BLaER1 treated with 17β-estradiol and CSF1 and Interleukin-3, amounts not matched to agents 10 nM and 100 nM (cell line): ENCODE measurements at regions not wholly inside any gene's neighbourhood (a gene's known extent, or its start where the extent isn't known, plus 50 kb on each side); places are given as distances from the start of the nearest gene placed in this dataset.

Source experiments
- H3K27ac ChIP-seq, 11 experiments: shearing (Covaris generic); formaldehyde crosslinking; 2 replicates each; pipeline ENCODE4 v1.8.1; 2022
- H3K27me3 ChIP-seq, 11 experiments: shearing (Covaris generic); formaldehyde crosslinking; 2 replicates each; pipeline ENCODE4 v1.8.1; 2022
- H3K36me3 ChIP-seq, 11 experiments: shearing (Covaris generic); formaldehyde crosslinking; 2 replicates each; pipeline ENCODE4 v1.8.1; 2022
- H3K4me1 ChIP-seq, 10 experiments: shearing (Covaris generic); formaldehyde crosslinking; 2 replicates each; pipeline ENCODE4 v1.8.1; 2022
- H3K4me2 ChIP-seq, 11 experiments: shearing (Covaris generic); formaldehyde crosslinking; 2 replicates each; pipeline ENCODE4 v1.8.1; 2022
- H3K4me3 ChIP-seq, 10 experiments: shearing (Covaris generic); formaldehyde crosslinking; 2 replicates each; pipeline ENCODE4 v1.8.1; 2022
- H3K9ac ChIP-seq, 11 experiments: shearing (Covaris generic); formaldehyde crosslinking; 2 replicates each; pipeline ENCODE4 v1.8.1; 2022
- H3K9me3 ChIP-seq, 11 experiments: shearing (Covaris generic); formaldehyde crosslinking; replicated peaks in 1 of 11; 2 replicates each; pipeline ENCODE4 v1.8.1; 2022
- H4K20me1 ChIP-seq, 11 experiments: shearing (Covaris generic); formaldehyde crosslinking; 2 replicates each; pipeline ENCODE4 v1.8.1; 2022
- Cebpa-rat ChIP-seq, 11 experiments: shearing (Covaris generic); IDR thresholded peaks; 2 replicates each; pipeline ENCODE4 v1.8.1; 2022

DNA sequence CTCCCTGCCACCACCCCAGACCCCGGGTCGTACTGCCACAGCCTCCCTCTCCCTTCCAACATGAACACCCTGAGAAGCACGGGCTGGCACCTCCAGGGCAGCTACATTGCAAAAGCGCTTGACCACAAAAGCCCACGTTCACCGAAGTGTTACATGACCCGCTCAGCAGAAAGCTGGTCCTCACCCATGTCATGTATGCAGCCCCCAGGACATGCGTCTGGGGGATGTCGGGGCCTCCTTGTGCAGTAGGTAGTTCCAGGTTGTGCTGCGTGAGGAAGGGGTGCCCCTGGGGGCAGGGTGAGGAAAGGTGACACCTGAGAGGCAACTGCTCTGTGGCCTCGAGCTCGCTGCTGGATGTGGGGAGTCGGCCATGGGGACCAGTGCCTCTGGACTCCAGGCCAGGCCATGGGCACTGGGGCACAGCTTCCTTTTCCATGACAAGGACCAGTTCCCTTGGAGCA is 102.0 kb upstream of the C1orf174 start:
- no peak for TF ChIP-seq Cebpa-rat (IDR thresholded peaks at IDR 0.05)
- Histone ChIP-seq H3K4me3 (no peak overlapping the region), H3K9ac (no peak overlapping the region), H3K27ac (no peak overlapping the region), H3K4me1 (peaks cover 7 to 52% (median 46%) of the 10 kb centered on the region in 10 experiments), H3K36me3 (no peaks in the 10 kb centered on the region), H3K27me3 (peaks cover 4 to 33% (median 20%) of the 10 kb centered on the region in 11 experiments; a peak in 18 of 22 replicates), H3K9me3 (peaks cover 0 to 24% (median 10%) of the 10 kb centered on the region in 11 experiments; a peak in 15 of 22 replicates), H3K4me2 (peak overlapping the region in 9 of 11 experiments; percentile 9 to 86 (median 44); a peak in 14 of 22 replicates), H4K20me1 (peaks cover 0 to 17% (median 0%) of the 10 kb centered on the region in 11 experiments; a peak in 4 of 22 replicates)

DNA sequence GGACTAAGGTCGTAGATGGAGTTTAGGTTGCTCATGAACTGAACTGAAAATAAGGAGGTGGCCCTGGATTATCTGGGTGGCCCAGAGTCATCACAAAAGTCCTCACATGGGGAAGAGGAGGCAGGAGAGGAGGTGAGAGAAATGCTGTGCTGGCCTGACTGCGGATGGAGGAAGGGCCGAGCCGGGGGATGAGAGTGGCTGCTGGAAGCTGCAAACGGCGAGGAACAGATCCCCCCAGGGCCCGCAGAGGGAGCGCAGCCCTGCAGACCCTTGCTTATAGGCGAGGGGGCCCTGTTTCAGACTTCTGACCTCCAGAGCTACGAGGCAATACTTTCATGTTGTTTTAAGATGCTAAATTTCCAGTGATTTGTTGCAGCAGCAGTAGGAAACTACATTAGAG is 102.7 kb upstream of the C1orf174 start:
- no peak for TF ChIP-seq Cebpa-rat (IDR thresholded peaks at IDR 0.05)
- Histone ChIP-seq H3K27me3 (peaks cover 4 to 33% (median 20%) of the 10 kb centered on the region in 11 experiments; a peak in 18 of 22 replicates), H3K36me3 (no peaks in the 10 kb centered on the region), H3K4me2 (no peak overlapping the region), H4K20me1 (peaks cover 0 to 18% (median 0%) of the 10 kb centered on the region in 11 experiments; a peak in 6 of 22 replicates), H3K9me3 (peaks cover 2 to 30% (median 14%) of the 10 kb centered on the region in 11 experiments; a peak in 21 of 22 replicates), H3K27ac (no peak overlapping the region), H3K9ac (no peak overlapping the region), H3K4me1 (peaks cover 7 to 52% (median 47%) of the 10 kb centered on the region in 10 experiments), H3K4me3 (no peak overlapping the region)

DNA sequence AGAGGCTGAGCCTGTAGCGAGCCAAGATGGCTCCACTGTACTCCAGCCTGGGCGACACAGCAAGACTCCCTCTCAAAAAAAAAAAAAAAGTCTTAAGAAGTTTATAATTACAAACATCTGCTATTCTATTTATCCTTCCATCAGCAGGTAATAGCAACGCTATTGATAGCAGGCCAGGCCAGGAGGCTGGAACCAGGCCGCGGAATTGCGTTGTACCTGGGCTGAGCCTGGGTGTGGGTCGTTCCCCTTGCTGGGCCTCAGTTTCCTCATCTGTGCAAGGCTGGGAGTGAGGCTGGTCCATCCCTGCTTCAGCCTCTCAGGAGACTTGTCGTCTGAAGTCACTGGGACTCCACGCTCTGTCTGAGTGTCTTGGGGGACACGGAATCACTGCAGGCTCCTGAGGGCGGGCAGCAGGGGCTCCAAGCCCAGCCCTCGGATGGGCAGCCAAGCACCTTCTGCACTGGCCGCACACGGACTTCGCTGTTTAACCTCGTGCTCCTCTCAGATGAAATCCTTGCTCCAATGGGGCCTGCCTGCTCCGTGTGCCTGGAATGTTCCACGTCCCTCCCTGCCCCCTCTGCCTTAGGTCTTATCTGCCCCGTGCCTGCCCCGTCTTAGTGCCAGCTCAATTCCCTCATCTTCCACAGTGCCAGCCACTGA is 103.9 kb upstream of the C1orf174 start:
- H3K36me3 ChIP-seq = no peaks in the 10 kb centered on the region
- peak overlapping the region in 9 of 11 experiments; percentile 47 to 74 (median 67); a peak in 18 of 22 replicates for H3K4me2 ChIP-seq
- H3K27ac ChIP-seq = no peak overlapping the region
- H4K20me1 ChIP-seq = peaks cover 0 to 21% (median 0%) of the 10 kb centered on the region in 11 experiments; a peak in 6 of 22 replicates
- H3K9ac ChIP-seq = no peak overlapping the region; a peak in 1 of 22 replicates
- H3K4me1 ChIP-seq = peaks cover 7 to 64% (median 56%) of the 10 kb centered on the region in 10 experiments
- no peak overlapping the region for H3K4me3 ChIP-seq
- TF ChIP-seq Cebpa-rat (IDR thresholded peaks at IDR 0.05) = no peak
- peaks cover 4 to 30% (median 20%) of the 10 kb centered on the region in 11 experiments; a peak in 18 of 22 replicates for H3K27me3 ChIP-seq
- H3K9me3 ChIP-seq = peaks cover 12 to 42% (median 26%) of the 10 kb centered on the region in 11 experiments

DNA sequence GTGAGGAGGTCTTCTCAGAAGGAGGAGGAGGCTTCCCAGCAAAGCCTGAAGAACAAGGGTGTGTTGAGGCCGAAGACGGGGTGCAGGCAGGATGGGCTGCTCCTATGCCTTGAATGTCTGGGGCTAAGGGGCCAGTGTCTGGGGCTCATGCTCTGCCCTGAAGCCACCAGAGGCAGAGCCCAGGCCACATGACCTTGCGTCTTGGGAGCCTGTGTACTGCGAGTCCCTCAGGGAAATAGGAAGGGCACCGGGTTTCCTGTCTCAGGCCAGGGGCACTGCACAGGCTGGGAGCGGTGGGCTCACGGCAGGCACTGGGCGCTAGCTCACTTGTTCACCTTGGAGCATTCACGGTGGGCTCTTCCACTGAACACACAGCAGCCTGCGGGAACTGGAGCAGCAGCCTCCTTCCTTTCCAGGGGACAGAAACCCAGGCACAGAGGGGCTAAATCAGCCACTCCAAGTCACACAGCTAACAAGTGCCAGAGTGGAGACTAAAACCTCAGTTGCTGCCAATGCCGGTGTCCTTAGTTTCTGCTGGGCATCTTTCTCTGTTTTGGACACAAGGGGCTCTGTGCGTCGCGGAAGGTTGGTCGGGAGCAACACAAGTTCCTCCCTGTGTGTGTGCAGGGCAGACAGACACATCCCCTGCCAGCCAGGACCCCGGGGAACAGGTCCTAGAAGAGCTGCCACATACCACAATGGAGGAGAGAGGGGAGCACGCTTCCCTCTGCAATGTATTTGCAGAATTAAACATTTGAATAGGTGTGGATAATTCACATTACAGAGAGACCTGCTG is 104.8 kb upstream of the C1orf174 start:
- TF ChIP-seq Cebpa-rat (IDR thresholded peaks at IDR 0.05) = no peak

DNA sequence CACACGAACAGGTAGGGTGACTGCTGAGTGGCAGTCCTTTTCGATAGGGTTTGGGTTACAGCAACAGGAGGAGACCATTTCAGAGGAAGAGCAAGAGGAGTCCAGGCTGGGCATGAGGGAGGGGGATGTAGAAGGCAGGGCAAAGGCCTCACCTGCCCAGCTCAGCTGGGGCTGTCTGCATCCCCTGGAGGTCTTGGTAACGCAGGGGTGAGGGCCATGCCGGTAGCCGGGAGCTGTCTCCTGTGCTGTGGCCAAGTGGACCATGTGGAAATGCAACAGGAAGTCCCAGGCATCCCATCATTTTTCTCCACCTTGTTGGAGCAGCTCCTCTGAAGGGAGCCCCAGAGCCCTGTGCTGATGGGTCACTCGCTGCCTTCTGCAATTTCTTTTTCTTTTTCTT is 105.4 kb upstream of the C1orf174 start:
- peaks cover 15 to 57% (median 36%) of the 10 kb centered on the region in 11 experiments for H3K9me3 ChIP-seq
- peak overlapping the region in 8 of 11 experiments; percentile 59 to 74 (median 67); a peak in 15 of 22 replicates for H3K4me2 ChIP-seq

More for the DNA sequence above, 104.8 kb upstream of the C1orf174 start:
- H3K9me3 ChIP-seq = peaks cover 15 to 51% (median 34%) of the 10 kb centered on the region in 11 experiments
- no peak overlapping the region; a peak in 2 of 22 replicates for H3K9ac ChIP-seq
- peaks cover 0 to 21% (median 0%) of the 10 kb centered on the region in 11 experiments; a peak in 6 of 22 replicates for H4K20me1 ChIP-seq
- H3K4me1 ChIP-seq = peaks cover 6 to 65% (median 58%) of the 10 kb centered on the region in 10 experiments
- peaks cover 0 to 22% (median 11%) of the 10 kb centered on the region in 11 experiments; a peak in 18 of 22 replicates for H3K27me3 ChIP-seq
- no peak overlapping the region for H3K4me3 ChIP-seq
- H3K36me3 ChIP-seq = no peaks in the 10 kb centered on the region
- no peak overlapping the region for H3K27ac ChIP-seq
- peak overlapping the region in 9 of 11 experiments; percentile 47 to 74 (median 67); a peak in 18 of 22 replicates for H3K4me2 ChIP-seq

DNA sequence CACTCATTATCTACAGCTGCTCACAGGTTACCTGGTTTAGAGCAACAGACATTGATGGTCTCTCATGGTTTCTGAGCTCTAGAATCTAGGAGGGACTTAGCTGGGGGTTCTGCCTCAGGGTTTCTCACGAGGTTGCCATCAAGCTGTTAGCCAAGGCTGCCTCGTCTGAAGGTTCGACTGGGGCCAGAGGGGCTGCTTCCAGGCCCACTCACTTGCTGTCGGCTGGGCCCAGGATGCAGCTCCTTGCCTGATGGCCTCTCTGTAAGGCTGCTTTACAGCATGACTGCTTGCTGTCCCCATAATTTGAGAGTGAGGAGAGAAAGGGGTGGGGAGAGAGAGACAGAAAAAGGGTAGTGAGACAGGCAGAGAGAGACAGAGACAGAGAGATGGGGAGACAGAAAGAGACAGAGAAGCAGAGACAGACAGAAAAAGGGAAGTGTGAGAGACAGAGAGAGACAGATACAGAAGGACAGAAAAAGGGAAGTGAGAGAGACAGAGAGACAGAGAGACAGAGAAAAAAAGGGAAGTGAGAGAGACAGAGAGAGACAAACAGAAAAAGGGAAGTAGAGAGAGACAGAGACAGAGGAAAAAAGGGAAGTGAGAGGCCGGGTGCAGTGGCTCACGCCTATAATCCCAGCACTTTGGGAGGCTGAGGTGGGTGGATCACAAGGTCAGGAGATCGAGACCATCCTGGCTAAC is 106.8 kb upstream of the C1orf174 start:
- Histone ChIP-seq H3K9me3 (peaks cover 15 to 59% (median 36%) of the 10 kb centered on the region in 11 experiments), H3K4me2 (peak overlapping the region in 3 of 11 experiments; percentile 5 to 34 (median 33); a peak in 4 of 22 replicates), H3K9ac (peak overlapping the region in 2 of 11 experiments; percentile 34 to 36; a peak in 3 of 22 replicates), H3K36me3 (no peaks in the 10 kb centered on the region), H4K20me1 (peaks cover 0 to 11% (median 0%) of the 10 kb centered on the region in 11 experiments; a peak in 5 of 22 replicates), H3K27me3 (peaks cover 0 to 6% (median 0%) of the 10 kb centered on the region in 11 experiments; a peak in 2 of 22 replicates), H3K27ac (peak overlapping the region; percentile 25 to 79 (median 72); a peak in 19 of 22 replicates), H3K4me3 (0 out of 20 replicates have a peak overlapping the region, but pooled peaks of 1 of the 10 experiments have one; percentile 10), H3K4me1 (peaks cover 0 to 46% (median 40%) of the 10 kb centered on the region in 10 experiments; a peak in 18 of 20 replicates)
- no peak for TF ChIP-seq Cebpa-rat (IDR thresholded peaks at IDR 0.05)

More for the DNA sequence above, 105.4 kb upstream of the C1orf174 start:
- Histone ChIP-seq H3K36me3 (no peaks in the 10 kb centered on the region), H3K4me3 (no peak overlapping the region), H3K4me1 (peaks cover 0 to 59% (median 52%) of the 10 kb centered on the region in 10 experiments; a peak in 18 of 20 replicates), H3K9ac (no peak overlapping the region), H4K20me1 (peaks cover 0 to 15% (median 0%) of the 10 kb centered on the region in 11 experiments; a peak in 6 of 22 replicates), H3K27me3 (peaks cover 0 to 16% (median 5%) of the 10 kb centered on the region in 11 experiments; a peak in 15 of 22 replicates), H3K27ac (no peak overlapping the region)
- TF ChIP-seq Cebpa-rat (IDR thresholded peaks at IDR 0.05) = no peak

DNA sequence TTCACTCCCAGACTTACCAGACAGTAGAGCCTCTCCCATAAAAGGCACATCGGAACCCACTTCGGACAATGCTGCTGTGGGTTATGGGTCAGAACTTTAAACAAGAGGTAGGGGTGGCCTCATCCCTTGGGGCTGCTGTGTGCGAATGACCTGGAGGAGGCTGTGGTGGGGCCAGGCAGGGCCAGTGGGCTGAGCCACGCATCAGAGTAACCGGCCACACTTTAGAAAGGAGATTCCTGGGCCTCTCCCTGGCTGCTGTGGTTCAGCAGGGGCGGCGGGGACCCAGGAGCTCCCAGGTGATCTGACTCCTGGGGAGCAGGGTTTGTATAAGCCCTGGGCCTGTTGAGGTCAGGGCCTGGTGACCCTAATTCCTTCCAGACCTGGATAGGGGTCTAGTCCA is 110.2 kb upstream of the C1orf174 start:
- no peak for TF ChIP-seq Cebpa-rat (IDR thresholded peaks at IDR 0.05)
- Histone ChIP-seq H4K20me1 (peaks cover 0 to 11% (median 0%) of the 10 kb centered on the region in 11 experiments; a peak in 5 of 22 replicates), H3K4me1 (peaks cover 0 to 33% (median 23%) of the 10 kb centered on the region in 10 experiments; a peak in 18 of 20 replicates), H3K9ac (no peak overlapping the region), H3K4me3 (no peak overlapping the region), H3K36me3 (no peaks in the 10 kb centered on the region), H3K4me2 (no peak overlapping the region), H3K27me3 (no peaks in the 10 kb centered on the region), H3K9me3 (peaks cover 15 to 54% (median 36%) of the 10 kb centered on the region in 11 experiments), H3K27ac (peak overlapping the region in 1 of 11 experiments; percentile 22; a peak in 1 of 22 replicates)
